Aorta (tissue), 5 donors: ENCODE measurements at regions not wholly inside any gene's neighbourhood (a gene's known extent, or its start where the extent isn't known, plus 50 kb on each side); places are given as distances from the start of the nearest gene placed in this dataset.
A peak's percentile ranks its signal among the peaks of the same experiment; 100 is the strongest.

ENCODE experiments used
- ATAC-seq: fragments of 200-7000 bp; cut with Tn5 transposase; one replicate; pipeline ENCODE4 v1.9.1; 2022; ENCODE audit warnings: moderate library complexity; ENCODE audit not compliant: low FRiP score
- DNase-seq, 2 donors: peaks; one replicate each; pipeline ENCODE4 v3.0.0-alpha.2; 2020
- H3K27ac ChIP-seq, 2 donors: one replicate each; pipeline ENCODE4 v1.5.1; 2013; ENCODE audit warnings: low read length in 2 of 2, mild to moderate bottlenecking in 2 of 2, moderate library complexity in 2 of 2, control low read depth in 1 of 2, inconsistent platforms in 1 of 2, low read depth in 1 of 2
- H3K27me3 ChIP-seq, 2 donors: one replicate each; pipeline ENCODE4 v1.6.1; 2013; ENCODE audit warnings: control low read depth in 1 of 2, low read length in 1 of 2, mild to moderate bottlenecking in 1 of 2, moderate library complexity in 1 of 2; ENCODE audit not compliant: insufficient read depth in 2 of 2, control insufficient read depth in 1 of 2
- H3K36me3 ChIP-seq, 2 donors: one replicate each; pipeline ENCODE4 v1.6.1; 2013; ENCODE audit warnings: control low read depth in 1 of 2, low read length in 1 of 2, mild to moderate bottlenecking in 1 of 2; ENCODE audit not compliant: insufficient read depth in 2 of 2, control insufficient read depth in 1 of 2
- H3K4me1 ChIP-seq, 2 donors: one replicate each; pipeline ENCODE4 v1.6.1; 2013; ENCODE audit warnings: low read length in 2 of 2, control low read depth in 1 of 2, mild to moderate bottlenecking in 1 of 2, moderate library complexity in 1 of 2; ENCODE audit not compliant: insufficient read depth in 2 of 2, control insufficient read depth in 1 of 2
- H3K4me3 ChIP-seq, 2 donors: one replicate each; pipeline ENCODE4 v1.5.1; 2013; ENCODE audit warnings: low read length in 2 of 2, control low read depth in 1 of 2, mild to moderate bottlenecking in 1 of 2
- H3K9me3 ChIP-seq: one replicate; pipeline ENCODE4 v1.6.1; 2013; ENCODE audit warnings: mild to moderate bottlenecking, low read length; ENCODE audit not compliant: control insufficient read depth
- WGBS, 2 donors: extraction: QIAGEN DNeasy Blood & Tissue Kit; methylation state at CpG; one replicate each; pipeline ENCODE4 v1.1.7; 2013; 5-methylcytosine and 5-hydroxymethylcytosine counted together
- intact Hi-C, 2 donors: fragments of 100-400 bp; cut with DNase I; formaldehyde crosslinking; loops; one replicate each; pipeline versions ENCODE4 v1.14.2 to v1.15.0; 2022
- donor health status: healthy with polysubstance abuse.
- donor health status: Bipolar disorder and iron deficiency.
- donor health status: DM: no; HTN: no; CAD: no.
- donor health status: DM: no; HTN: no; CAD: no.
- donor health status: DM: yes; HTN: yes; CAD: no.

DNA sequence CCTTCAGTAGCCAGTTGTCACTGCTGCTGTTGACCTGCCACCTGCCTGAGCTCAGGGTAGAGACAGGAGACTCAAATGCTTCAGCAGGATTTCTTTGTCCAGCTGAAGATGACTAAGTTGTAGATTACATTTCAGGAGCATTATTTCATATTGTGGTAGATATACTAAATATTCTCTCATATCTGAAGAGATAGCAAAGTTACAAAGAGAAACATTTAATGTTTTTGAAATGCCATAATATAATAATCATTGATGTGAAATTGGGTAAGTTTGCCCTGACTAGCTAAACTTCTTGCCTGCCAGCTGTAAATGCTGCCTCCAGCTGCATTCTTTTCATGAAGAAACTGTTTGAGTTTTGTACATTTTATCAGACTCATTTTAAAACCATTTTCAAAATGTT, 247.6 kb upstream of the CNKSR2 start:
- Histone ChIP-seq H3K4me1 (no peaks in the 10 kb centered on the region), H3K27ac (no peak overlapping the region), H3K4me3 (no peak overlapping the region), H3K9me3 (no peaks in the 10 kb centered on the region), H3K36me3 (no peaks in the 10 kb centered on the region), H3K27me3 (no peaks in the 10 kb centered on the region)
- ATAC-seq (no peak), DNase-seq (no peak)
- intact Hi-C loops, result no loop called here

DNA sequence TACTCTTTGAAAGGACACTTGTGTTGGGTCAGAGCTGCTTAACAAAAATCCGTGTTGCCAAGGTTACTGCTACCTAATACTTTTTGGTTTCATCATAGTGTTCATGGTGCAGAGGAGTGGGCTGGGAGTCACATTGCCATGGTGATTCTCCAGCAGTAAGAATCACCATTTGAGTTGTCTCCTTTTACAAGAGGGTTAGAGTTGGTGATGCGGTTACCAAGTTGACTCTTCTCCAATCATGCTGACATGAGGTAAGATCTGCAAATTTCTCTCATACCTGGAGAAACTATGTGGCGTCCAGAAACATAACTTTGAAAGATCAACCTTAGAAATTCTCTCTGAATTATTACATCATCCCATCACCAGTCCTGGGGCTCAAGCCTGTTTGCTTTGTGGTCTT, 242.9 kb upstream of the CNKSR2 start:
- Histone ChIP-seq H3K27ac (no peak overlapping the region), H3K9me3 (no peaks in the 10 kb centered on the region), H3K36me3 (no peaks in the 10 kb centered on the region), H3K4me1 (no peaks in the 10 kb centered on the region), H3K4me3 (no peak overlapping the region), H3K27me3 (no peaks in the 10 kb centered on the region)
- ATAC-seq (no peak), DNase-seq (no peak)
- intact Hi-C loops, result no loop called here
- WGBS, 2 donors, result 58 to 84% methylated on average over 3 of the region's 3 CpGs

DNA sequence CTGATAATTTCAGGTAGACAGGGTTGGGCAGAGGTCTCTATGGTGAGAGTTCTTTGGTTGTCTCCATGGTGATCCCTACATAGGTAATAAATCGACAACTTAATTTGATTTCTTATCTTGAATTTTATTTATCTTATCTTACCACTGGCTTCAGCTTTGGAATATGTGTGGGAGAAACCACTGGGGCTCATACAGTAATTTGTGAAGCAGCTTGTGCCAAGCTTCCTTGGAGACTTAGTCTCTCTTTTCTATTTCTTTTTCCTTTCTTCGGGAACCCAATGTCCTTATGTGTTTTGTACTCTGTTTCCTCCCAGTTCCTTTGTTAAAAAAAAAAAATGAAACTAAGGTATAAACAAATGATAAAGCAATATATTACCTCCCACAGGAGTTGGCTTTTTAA, 242.4 kb upstream of the CNKSR2 start:
- H3K36me3 ChIP-seq, result no peaks in the 10 kb centered on the region
- WGBS, 2 donors, result 77 to 81% methylated on average over 2 of the region's 2 CpGs

DNA sequence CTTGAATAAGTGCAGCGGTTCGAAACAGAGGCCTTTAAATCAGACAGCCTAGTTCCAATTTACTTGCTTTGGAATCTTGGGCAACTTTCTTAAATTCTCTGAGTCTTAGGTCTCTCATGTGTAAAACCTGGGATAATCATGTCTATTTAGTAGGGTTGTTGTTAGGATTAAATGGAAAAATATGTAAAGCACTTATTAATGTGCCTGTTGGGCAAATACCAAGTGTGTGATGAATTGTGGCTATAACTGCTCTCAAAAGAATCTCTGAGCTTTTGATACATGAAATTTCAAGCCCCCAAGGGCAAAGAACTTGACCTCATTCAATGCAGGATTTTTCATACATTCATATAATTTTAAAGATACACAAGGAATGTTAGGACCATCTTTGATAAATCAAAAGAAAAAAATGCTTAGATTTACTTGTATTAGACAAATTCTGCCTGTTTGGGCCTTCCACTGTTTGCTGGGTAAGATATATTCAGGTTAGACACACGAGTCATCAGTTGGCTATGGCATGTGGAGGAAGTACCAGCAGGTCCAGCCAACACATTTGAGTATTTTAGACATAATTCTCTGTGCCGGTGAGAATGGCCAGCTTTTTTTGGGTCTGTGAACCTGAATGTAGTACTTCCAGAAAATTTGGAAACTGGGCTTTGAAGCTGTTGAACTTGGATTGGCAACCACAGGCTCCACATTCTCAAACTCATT, 241.4 kb upstream of the CNKSR2 start:
- Histone ChIP-seq H3K9me3 (no peaks in the 10 kb centered on the region), H3K27ac (no peak overlapping the region), H3K27me3 (no peaks in the 10 kb centered on the region), H3K4me1 (no peaks in the 10 kb centered on the region), H3K4me3 (no peak overlapping the region), H3K36me3 (no peaks in the 10 kb centered on the region)
- DNase-seq, result no peak
- 56 to 64% methylated on average over 4 of the region's 4 CpGs for WGBS, 2 donors
- ATAC-seq, result no peak
- intact Hi-C loops, result no loop called here

More for the DNA sequence above, 242.4 kb upstream of the CNKSR2 start:
- H3K4me3 ChIP-seq, result no peak overlapping the region
- intact Hi-C loops, result no loop called here
- no peak for DNase-seq
- H3K4me1 ChIP-seq, result no peaks in the 10 kb centered on the region
- no peak for ATAC-seq
- H3K27me3 ChIP-seq, result no peaks in the 10 kb centered on the region
- no peaks in the 10 kb centered on the region for H3K9me3 ChIP-seq
- no peak overlapping the region for H3K27ac ChIP-seq

DNA sequence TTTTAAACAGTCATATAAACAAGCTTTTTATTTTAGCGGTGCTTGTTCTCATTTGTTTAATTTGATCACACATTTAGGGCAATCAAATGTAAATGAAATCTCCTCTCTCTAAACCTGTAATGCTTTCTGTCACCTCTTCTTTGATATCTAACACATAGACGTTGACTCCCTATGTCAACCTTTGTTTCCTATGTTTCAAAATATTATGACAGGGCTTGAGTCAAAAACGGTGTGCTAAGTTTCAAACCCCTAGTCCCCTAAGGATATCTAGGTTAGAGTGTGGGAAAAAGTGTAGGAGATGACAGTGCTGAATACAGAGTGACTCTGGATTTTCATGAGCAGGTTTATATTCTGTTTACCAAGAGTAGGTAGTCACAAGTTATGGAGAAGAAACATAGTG, 224.0 kb upstream of the CNKSR2 start:
- Histone ChIP-seq H3K27ac (no peak overlapping the region), H3K36me3 (no peaks in the 10 kb centered on the region)
- no peak for ATAC-seq

DNA sequence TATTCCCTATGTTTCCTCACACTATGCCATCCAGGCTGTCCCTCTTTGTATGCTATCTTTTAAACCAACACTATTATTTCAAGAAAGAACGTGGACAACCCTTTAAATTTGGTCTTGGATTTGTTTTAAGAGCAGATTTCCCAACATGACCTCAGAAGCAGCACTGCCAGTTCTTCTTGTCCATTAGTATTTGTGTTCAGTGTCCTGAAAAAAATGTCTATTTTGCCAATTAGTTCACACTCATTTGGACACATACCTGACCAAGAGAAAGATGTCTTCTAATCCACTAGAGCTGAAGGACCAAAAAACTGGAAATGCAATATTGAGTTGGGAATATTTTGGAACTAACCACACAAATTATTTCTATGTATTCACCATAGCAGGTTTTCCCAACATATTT, 223.2 kb upstream of the CNKSR2 start:
- intact Hi-C loops, result no loop called here
- Histone ChIP-seq H3K27ac (no peak overlapping the region), H3K27me3 (no peaks in the 10 kb centered on the region), H3K4me1 (no peaks in the 10 kb centered on the region), H3K9me3 (no peaks in the 10 kb centered on the region), H3K36me3 (no peaks in the 10 kb centered on the region), H3K4me3 (no peak overlapping the region)
- DNase-seq (no peak), ATAC-seq (no peak)
- WGBS, 2 donors, result 0 to 3% methylated on average over 1 of the region's 1 CpG

More for the DNA sequence above, 224.0 kb upstream of the CNKSR2 start:
- H3K4me1 ChIP-seq, result no peaks in the 10 kb centered on the region
- WGBS, 2 donors, result 41 to 47% methylated on average over 3 of the region's 3 CpGs
- no peak overlapping the region for H3K4me3 ChIP-seq
- no peaks in the 10 kb centered on the region for H3K9me3 ChIP-seq
- intact Hi-C loops, result no loop called here
- H3K27me3 ChIP-seq, result no peaks in the 10 kb centered on the region
- no peak for DNase-seq

DNA sequence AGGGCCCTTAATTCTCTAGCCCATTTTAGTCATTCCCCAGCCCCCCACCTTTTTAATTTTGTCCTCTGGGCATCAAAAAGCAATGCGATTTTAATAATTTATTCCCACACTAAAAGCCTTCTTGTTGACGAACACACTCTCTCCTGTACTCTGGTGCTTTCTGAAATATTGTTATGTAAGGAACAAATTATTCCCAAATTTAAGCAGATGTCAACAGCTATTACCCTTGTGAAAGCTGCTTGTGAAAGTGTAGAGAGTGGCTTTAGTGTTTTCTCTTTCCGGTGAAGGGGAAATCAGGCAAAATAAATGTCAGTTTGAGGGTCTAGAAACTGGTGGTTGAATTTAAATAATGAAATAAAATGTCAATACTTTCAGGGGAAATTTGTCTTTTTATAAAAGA, 221.2 kb upstream of the CNKSR2 start:
- Histone ChIP-seq H3K4me3 (no peak overlapping the region), H3K27ac (no peak overlapping the region), H3K4me1 (no peaks in the 10 kb centered on the region), H3K36me3 (no peaks in the 10 kb centered on the region), H3K9me3 (no peaks in the 10 kb centered on the region), H3K27me3 (no peaks in the 10 kb centered on the region)
- intact Hi-C loops, result no loop called here
- DNase-seq (no peak), ATAC-seq (no peak)
- WGBS, 2 donors, result 69 to 73% methylated on average over 3 of the region's 3 CpGs

DNA sequence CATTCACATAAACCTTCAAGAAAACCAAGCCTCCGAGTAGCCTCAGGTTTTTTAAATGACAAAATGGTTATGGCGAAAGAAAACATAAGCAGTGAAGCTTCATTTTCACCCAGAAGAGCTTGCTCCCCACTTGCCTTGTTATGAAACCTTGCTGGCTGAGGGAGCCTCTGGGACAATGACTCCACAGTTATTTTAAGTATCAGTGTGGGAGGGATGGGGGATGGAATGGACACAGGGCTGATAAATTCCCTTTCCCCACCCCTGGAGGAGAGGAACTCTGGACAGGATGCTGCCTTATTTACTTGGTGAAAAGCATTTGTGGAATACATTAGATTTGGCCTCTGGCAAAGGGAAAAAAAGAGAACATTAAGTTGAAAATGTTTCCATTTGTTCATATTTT, 220.7 kb upstream of the CNKSR2 start:
- Histone ChIP-seq H3K27me3 (no peaks in the 10 kb centered on the region), H3K27ac (no peak overlapping the region), H3K4me1 (no peaks in the 10 kb centered on the region), H3K9me3 (no peaks in the 10 kb centered on the region), H3K36me3 (no peaks in the 10 kb centered on the region), H3K4me3 (no peak overlapping the region)
- WGBS, 2 donors, result 30 to 51% methylated on average over 2 of the region's 2 CpGs
- ATAC-seq (peak; percentile 64), DNase-seq (no peak)
- intact Hi-C loops, result no loop called here

DNA sequence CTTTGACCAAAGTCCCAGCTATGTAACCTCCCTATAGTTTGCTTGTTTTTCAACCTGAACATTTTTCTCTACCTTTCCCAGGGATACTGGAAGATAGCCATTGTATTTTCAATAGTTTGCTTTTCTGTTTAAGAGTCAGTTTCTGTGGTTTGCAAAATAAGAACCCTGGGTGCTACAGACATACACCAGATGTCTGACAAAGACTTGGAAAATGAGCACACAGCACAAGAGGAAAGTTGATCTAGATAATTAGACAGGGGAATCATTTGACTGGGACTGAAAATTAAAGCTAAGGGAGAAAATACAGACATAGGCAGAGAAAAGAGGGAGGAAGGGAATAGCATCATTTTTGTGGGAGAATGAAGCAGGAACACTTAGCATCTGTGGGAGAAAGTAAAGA, 218.3 kb upstream of the CNKSR2 start:
- intact Hi-C loops, result no loop called here
- no peak overlapping the region for H3K4me3 ChIP-seq
- H3K27me3 ChIP-seq, result no peaks in the 10 kb centered on the region
- DNase-seq, result no peak
- ATAC-seq, result no peak
- H3K27ac ChIP-seq, result no peak overlapping the region
- no peaks in the 10 kb centered on the region for H3K4me1 ChIP-seq
- H3K9me3 ChIP-seq, result no peaks in the 10 kb centered on the region
- no peaks in the 10 kb centered on the region for H3K36me3 ChIP-seq
